GM23338 (cell line): ENCODE measurements at regions not wholly inside any gene's neighbourhood (a gene's known extent, or its start where the extent isn't known, plus 50 kb on each side); places are given as distances from the start of the nearest gene placed in this dataset.

Experiments
- ATAC-seq: fragments of 200-7000 bp; cut with Tn5 transposase; 3 replicates; pipeline ENCODE4 v1.9.1; 2020
- DNase-seq: peaks from one replicate; pipeline ENCODE4 v3.0.0-alpha.2; 2015; ENCODE audit warnings: low spot score
- H2AFZ ChIP-seq: fragments of 200-600 bp; sonication (generic); 2 replicates; pipeline ENCODE4 v1.8.0; 2016; ENCODE audit warnings: antibody characterized with exemption, mild to moderate bottlenecking, moderate library complexity
- H3F3A ChIP-seq: fragments of 200-600 bp; sonication (generic); replicated peaks from 2 replicates; pipeline ENCODE4 v1.8.0; 2017; ENCODE audit warnings: antibody characterized with exemption, mixed run types, low read depth
- H3K27ac ChIP-seq: fragments of 200-600 bp; sonication (generic); 2 replicates; pipeline ENCODE4 v1.6.1; 2016; ENCODE audit warnings: low read depth
- H3K27me3 ChIP-seq: fragments of 200-600 bp; sonication (generic); 2 replicates; pipeline ENCODE4 v1.8.0; 2016; ENCODE audit warnings: mild to moderate bottlenecking, mixed run types, moderate library complexity; ENCODE audit not compliant: insufficient read depth
- H3K36me3 ChIP-seq: fragments of 200-600 bp; sonication (generic); 2 replicates; pipeline ENCODE4 v1.8.0; 2016; ENCODE audit warnings: mild to moderate bottlenecking; ENCODE audit not compliant: insufficient read depth
- H3K4me1 ChIP-seq: fragments of 200-600 bp; sonication (generic); 2 replicates; pipeline ENCODE4 v1.8.0; 2016; ENCODE audit warnings: mild to moderate bottlenecking, moderate library complexity; ENCODE audit not compliant: insufficient read depth
- H3K4me2 ChIP-seq: fragments of 200-600 bp; sonication (generic); 2 replicates; pipeline ENCODE4 v1.7.1; 2017; ENCODE audit warnings: mixed run types
- H3K4me3 ChIP-seq: fragments of 200-600 bp; sonication (generic); 2 replicates; pipeline ENCODE4 v1.6.1; 2016; ENCODE audit warnings: mixed run types
- H3K79me2 ChIP-seq: fragments of 200-600 bp; sonication (generic); replicated peaks from 2 replicates; pipeline ENCODE4 v1.8.0; 2017; ENCODE audit warnings: mild to moderate bottlenecking; ENCODE audit not compliant: insufficient read depth
- H3K9me2 ChIP-seq: fragments of 200-600 bp; sonication (generic); 2 replicates; pipeline ENCODE4 v1.8.0; 2017; ENCODE audit not compliant: insufficient read depth
- H4K20me1 ChIP-seq: fragments of 200-600 bp; sonication (generic); replicated peaks from 2 replicates; pipeline ENCODE4 v1.8.0; 2017; ENCODE audit warnings: mild to moderate bottlenecking; ENCODE audit not compliant: insufficient read depth
- H3K27ac Mint-ChIP-seq: 2 replicates; pipeline ENCODE4 v1.8.0; 2020; ENCODE audit warnings: inconsistent platforms, mild to moderate bottlenecking, moderate library complexity, mixed read lengths
- H3K27me3 Mint-ChIP-seq: 3 replicates; pipeline ENCODE4 v1.8.0; 2022; ENCODE audit warnings: low read depth, mild to moderate bottlenecking, moderate library complexity, mixed read lengths, inconsistent platforms; ENCODE audit not compliant: insufficient read depth, poor library complexity
- H3K36me3 Mint-ChIP-seq: 3 replicates; pipeline ENCODE4 v1.8.0; 2021; ENCODE audit warnings: low read depth, mild to moderate bottlenecking, inconsistent platforms, moderate library complexity, mixed read lengths
- H3K4me1 Mint-ChIP-seq: 3 replicates; pipeline ENCODE4 v1.8.0; 2020; ENCODE audit warnings: mild to moderate bottlenecking, inconsistent platforms, mixed read lengths
- H3K4me3 Mint-ChIP-seq: 3 replicates; pipeline ENCODE4 v1.8.0; 2021; ENCODE audit warnings: moderate library complexity, mild to moderate bottlenecking, inconsistent platforms, mixed read lengths
- H3K9me3 Mint-ChIP-seq: 3 replicates; pipeline ENCODE4 v1.8.0; 2020; ENCODE audit warnings: moderate library complexity, mild to moderate bottlenecking, inconsistent platforms, mixed read lengths
- CTCF ChIP-seq, 2 experiments: fragments of 200-600 bp in 1 of 2; sonication (generic) in 1 of 2; conservative IDR thresholded peaks; 2 replicates each; pipeline versions ENCODE4 v1.5.1 to v1.6.1; 2016 to 2017; ENCODE audit warnings: antibody characterized with exemption in 2 of 2, low read depth in 2 of 2, mild to moderate bottlenecking in 2 of 2, moderate library complexity in 1 of 2
- ETS1 ChIP-seq: IDR thresholded peaks from 2 replicates; pipeline ENCODE4 v1.6.1; 2016; ENCODE audit warnings: antibody characterized with exemption
- EZH2phosphoT487 ChIP-seq: fragments of 200-600 bp; sonication (generic); IDR thresholded peaks from one replicate; pipeline ENCODE4 v1.8.1; 2018; ENCODE audit warnings: antibody characterized with exemption; ENCODE audit not compliant: unreplicated experiment
- JUNB ChIP-seq: IDR thresholded peaks from one replicate; pipeline ENCODE4 v1.6.1; 2016; ENCODE audit warnings: antibody characterized with exemption; ENCODE audit not compliant: unreplicated experiment
- POLR2AphosphoS5 ChIP-seq: IDR thresholded peaks from 2 replicates; pipeline ENCODE4 v1.6.1; 2016; ENCODE audit warnings: antibody characterized with exemption, low read depth
- REST ChIP-seq: IDR thresholded peaks from one replicate; pipeline ENCODE4 v1.6.1; 2018; ENCODE audit warnings: antibody characterized with exemption; ENCODE audit not compliant: unreplicated experiment
- STAT1 ChIP-seq: IDR thresholded peaks from one replicate; pipeline ENCODE4 v1.6.1; 2016; ENCODE audit warnings: antibody characterized with exemption; ENCODE audit not compliant: unreplicated experiment
- ZNF114 ChIP-seq: fragments of 250-450 bp; sonication (Bioruptor Pico); IDR thresholded peaks from 2 replicates; pipeline ENCODE4 v1.5.0; 2020; ENCODE audit warnings: mild to moderate bottlenecking, moderate library complexity
- ZNF462 ChIP-seq: fragments of 250-450 bp; sonication (Bioruptor Pico); IDR thresholded peaks from 2 replicates; pipeline ENCODE4 v1.5.0; 2020; ENCODE audit warnings: mild to moderate bottlenecking, moderate library complexity

GRCh38 chr6:53426667-53427270 lies 78.0 kb upstream of the ELOVL5 start:
- H3K4me3 Mint-ChIP-seq = no peak overlapping the region
- Histone ChIP-seq H2AFZ (peak overlapping the region; percentile 53; the same call in 1 of the 2 replicates), H3K36me3 (no peaks in the 10 kb centered on the region), H3K27me3 (no peaks in the 10 kb centered on the region), H3K4me3 (no peak overlapping the region), H3K27ac (no peak overlapping the region), H3F3A (no peaks in the 10 kb centered on the region), H3K4me1 (0 out of 2 replicates have a peak, but pooled peaks cover 4% of the 10 kb centered on the region), H4K20me1 (no peaks in the 10 kb centered on the region; the same call in 1 of the 2 replicates), H3K4me2 (no peak overlapping the region), H3K9me2 (0 out of 2 replicates have a peak, but pooled peaks cover 2% of the 10 kb centered on the region), H3K79me2 (no peaks in the 10 kb centered on the region)
- no peak for ATAC-seq
- H3K27ac Mint-ChIP-seq = no peak overlapping the region
- TF ChIP-seq CTCF (conservative IDR thresholded peaks at IDR 0.05; ENCODE audit: low read depth in 2 of 2) = no peak
- TF ChIP-seq ETS1 = no peak
- TF ChIP-seq STAT1 = no peak
- TF ChIP-seq ZNF462 (CRISPR knock-in tag) = no peak
- no peak for TF ChIP-seq EZH2phosphoT487
- no peak for TF ChIP-seq REST
- no peak for TF ChIP-seq ZNF114 (CRISPR knock-in tag)
- TF ChIP-seq POLR2AphosphoS5 = no peak
- TF ChIP-seq JUNB = no peak
- no peaks in the 10 kb centered on the region for H3K27me3 Mint-ChIP-seq
- no peak for DNase-seq
- no peaks in the 10 kb centered on the region for H3K9me3 Mint-ChIP-seq
- H3K36me3 Mint-ChIP-seq = no peaks in the 10 kb centered on the region
- peaks cover 8% of the 10 kb centered on the region; the same call in 2 of the 3 replicates for H3K4me1 Mint-ChIP-seq
